ENCODE measurements at regions not wholly inside any gene's neighbourhood (a gene's known extent, or its start where the extent isn't known, plus 50 kb on each side); places are given as distances from the start of the nearest gene placed in this dataset.
"Not testable (repeated sequence)": the region's sequence is repeated elsewhere in the genome, so short reads cannot be mapped to it uniquely, and the experiment has no call there.

GRCh38 chr14:92247947-92248346, 75.0 kb upstream of the SLC24A4 start:
- TF ChIP-seq POLR2A (IDR thresholded peaks at IDR 0.05; ENCODE audit: low read depth, low read length) (no peak), POLR2AphosphoS5 (IDR thresholded peaks at IDR 0.05; ENCODE audit: low read depth, low read length) (no peak), TAF1 (IDR thresholded peaks at IDR 0.05; ENCODE audit: low read depth, low read length) (no peak), POU2F2 (IDR thresholded peaks at IDR 0.05; ENCODE audit: low read depth, low read length) (no peak), SPI1 (IDR thresholded peaks at IDR 0.05; ENCODE audit: low read depth, low read length) (no peak)
- FAIRE-seq: no peak
- no peak for DNase-seq (ENCODE audit: insufficient read length, low spot score)

GRCh38 chr14:92248696-92249095, 74.3 kb upstream of the SLC24A4 start:
- no peak for DNase-seq (ENCODE audit: insufficient read length, low spot score)
- TF ChIP-seq PAX5 (IDR thresholded peaks at IDR 0.05; ENCODE audit: insufficient read depth, low read length, severe bottlenecking): no peak
- TF ChIP-seq POLR2AphosphoS5 (IDR thresholded peaks at IDR 0.05; ENCODE audit: low read depth, low read length): no peak
- TF ChIP-seq POU2F2 (IDR thresholded peaks at IDR 0.05; ENCODE audit: low read depth, low read length): no peak
- no peak for TF ChIP-seq POLR2A (IDR thresholded peaks at IDR 0.05; ENCODE audit: low read depth, low read length)
- TF ChIP-seq SPI1 (IDR thresholded peaks at IDR 0.05; ENCODE audit: low read depth, low read length): no peak
- TF ChIP-seq TAF1 (IDR thresholded peaks at IDR 0.05; ENCODE audit: low read depth, low read length): no peak
- no peak for FAIRE-seq

- DNase-seq (ENCODE audit: insufficient read length, low spot score); FAIRE-seq: not testable (repeated sequence)
Measured at GRCh38 chr14:92250366-92250765, 72.6 kb upstream of the SLC24A4 start.

- TF ChIP-seq PAX5 (IDR thresholded peaks at IDR 0.05; ENCODE audit: insufficient read depth, low read length, severe bottlenecking) (no peak), SPI1 (IDR thresholded peaks at IDR 0.05; ENCODE audit: low read depth, low read length) (no peak), TAF1 (IDR thresholded peaks at IDR 0.05; ENCODE audit: low read depth, low read length) (no peak), POU2F2 (IDR thresholded peaks at IDR 0.05; ENCODE audit: low read depth, low read length) (no peak), POLR2A (IDR thresholded peaks at IDR 0.05; ENCODE audit: low read depth, low read length) (no peak), POLR2AphosphoS5 (IDR thresholded peaks at IDR 0.05; ENCODE audit: low read depth, low read length) (no peak)
- FAIRE-seq (no peak), DNase-seq (ENCODE audit: insufficient read length, low spot score) (no peak)
Measured at GRCh38 chr14:92252323-92252722, 70.6 kb upstream of the SLC24A4 start.

- FAIRE-seq (no peak), DNase-seq (ENCODE audit: insufficient read length, low spot score) (no peak)
Measured at GRCh38 chr14:92253381-92253894, 69.5 kb upstream of the SLC24A4 start.

GRCh38 chr14:92254786-92255185, 68.2 kb upstream of the SLC24A4 start:
- FAIRE-seq: no peak
- DNase-seq (ENCODE audit: insufficient read length, low spot score): no peak
- TF ChIP-seq TAF1 (IDR thresholded peaks at IDR 0.05; ENCODE audit: low read depth, low read length) (no peak), POU2F2 (IDR thresholded peaks at IDR 0.05; ENCODE audit: low read depth, low read length) (no peak), PAX5 (IDR thresholded peaks at IDR 0.05; ENCODE audit: insufficient read depth, low read length, severe bottlenecking) (no peak), SPI1 (IDR thresholded peaks at IDR 0.05; ENCODE audit: low read depth, low read length) (no peak), POLR2A (IDR thresholded peaks at IDR 0.05; ENCODE audit: low read depth, low read length) (no peak), POLR2AphosphoS5 (IDR thresholded peaks at IDR 0.05; ENCODE audit: low read depth, low read length) (no peak)

More at GRCh38 chr14:92253381-92253894, 69.5 kb upstream of the SLC24A4 start:
- TF ChIP-seq POLR2A (IDR thresholded peaks at IDR 0.05; ENCODE audit: low read depth, low read length): no peak
- TF ChIP-seq PAX5 (IDR thresholded peaks at IDR 0.05; ENCODE audit: insufficient read depth, low read length, severe bottlenecking): no peak
- TF ChIP-seq SPI1 (IDR thresholded peaks at IDR 0.05; ENCODE audit: low read depth, low read length): no peak
- no peak for TF ChIP-seq POU2F2 (IDR thresholded peaks at IDR 0.05; ENCODE audit: low read depth, low read length)
- TF ChIP-seq TAF1 (IDR thresholded peaks at IDR 0.05; ENCODE audit: low read depth, low read length): no peak
- no peak for TF ChIP-seq POLR2AphosphoS5 (IDR thresholded peaks at IDR 0.05; ENCODE audit: low read depth, low read length)

- no peak for FAIRE-seq
- TF ChIP-seq PAX5 (IDR thresholded peaks at IDR 0.05; ENCODE audit: insufficient read depth, low read length, severe bottlenecking): no peak
- no peak for TF ChIP-seq POLR2A (IDR thresholded peaks at IDR 0.05; ENCODE audit: low read depth, low read length)
- DNase-seq (ENCODE audit: insufficient read length, low spot score): no peak
Measured at GRCh38 chr14:92258934-92259333, 64.0 kb upstream of the SLC24A4 start.

GRCh38 chr14:92259613-92260357, 63.2 kb upstream of the SLC24A4 start:
- FAIRE-seq (peak; percentile 96), DNase-seq (ENCODE audit: insufficient read length, low spot score) (peak; percentile 32)
- TF ChIP-seq POLR2AphosphoS5 (IDR thresholded peaks at IDR 0.05; ENCODE audit: low read depth, low read length) (no peak), TAF1 (IDR thresholded peaks at IDR 0.05; ENCODE audit: low read depth, low read length) (no peak), POLR2A (IDR thresholded peaks at IDR 0.05; ENCODE audit: low read depth, low read length) (no peak), SPI1 (IDR thresholded peaks at IDR 0.05; ENCODE audit: low read depth, low read length) (peak; percentile 73)

GRCh38 chr14:92263681-92264080, 59.3 kb upstream of the SLC24A4 start:
- no peak for DNase-seq (ENCODE audit: insufficient read length, low spot score)
- FAIRE-seq: no peak
- TF ChIP-seq PAX5 (IDR thresholded peaks at IDR 0.05; ENCODE audit: insufficient read depth, low read length, severe bottlenecking) (no peak), POLR2A (IDR thresholded peaks at IDR 0.05; ENCODE audit: low read depth, low read length) (no peak), TAF1 (IDR thresholded peaks at IDR 0.05; ENCODE audit: low read depth, low read length) (no peak), SPI1 (IDR thresholded peaks at IDR 0.05; ENCODE audit: low read depth, low read length) (no peak)

- DNase-seq (ENCODE audit: insufficient read length, low spot score) (no peak), FAIRE-seq (no peak)
- no peak for TF ChIP-seq POU2F2 (IDR thresholded peaks at IDR 0.05; ENCODE audit: low read depth, low read length)
Measured at GRCh38 chr14:92264195-92264594, 58.8 kb upstream of the SLC24A4 start.

GRCh38 chr14:92266216-92266615, 56.7 kb upstream of the SLC24A4 start:
- FAIRE-seq (no peak), DNase-seq (ENCODE audit: insufficient read length, low spot score) (no peak)
- TF ChIP-seq POLR2A (IDR thresholded peaks at IDR 0.05; ENCODE audit: low read depth, low read length): no peak
- no peak for TF ChIP-seq TAF1 (IDR thresholded peaks at IDR 0.05; ENCODE audit: low read depth, low read length)
- TF ChIP-seq POLR2AphosphoS5 (IDR thresholded peaks at IDR 0.05; ENCODE audit: low read depth, low read length): no peak
- no peak for TF ChIP-seq SPI1 (IDR thresholded peaks at IDR 0.05; ENCODE audit: low read depth, low read length)
- TF ChIP-seq PAX5 (IDR thresholded peaks at IDR 0.05; ENCODE audit: insufficient read depth, low read length, severe bottlenecking): no peak
- TF ChIP-seq POU2F2 (IDR thresholded peaks at IDR 0.05; ENCODE audit: low read depth, low read length): no peak

Data from GM12891 (cell line).